Ammon's horn (tissue), 1 donor: ENCODE measurements at regions not wholly inside any gene's neighbourhood (a gene's known extent, or its start where the extent isn't known, plus 50 kb on each side); places are given as distances from the start of the nearest gene placed in this dataset.
"Not testable (repeated sequence)": the region's sequence is repeated elsewhere in the genome, so short reads cannot be mapped to it uniquely, and the experiment has no call there.

Experiments
- DNase-seq: peaks from one replicate; pipeline ENCODE4 v3.0.0-alpha.2; 2016; ENCODE audit warnings: low spot score

DNA sequence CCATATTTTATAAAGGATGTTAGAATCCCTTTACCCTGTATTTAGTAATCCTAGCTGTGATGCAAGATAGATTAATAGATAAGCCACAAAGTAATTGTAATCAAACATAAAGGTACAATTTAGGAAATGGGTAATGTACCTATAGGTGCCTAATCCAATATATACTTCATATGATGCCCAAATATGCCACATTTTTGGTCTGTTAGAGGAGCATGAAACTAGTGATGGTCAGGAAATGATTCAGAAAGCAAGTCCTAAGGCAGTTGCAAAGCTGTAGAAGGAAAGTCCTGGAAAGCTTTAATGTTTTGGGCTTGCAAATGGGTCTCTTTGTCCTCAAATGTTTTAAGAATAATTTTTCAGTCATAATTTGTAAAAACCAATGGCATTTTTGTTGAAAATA lies 76.6 kb upstream of the PTPRK start:
- no peak for DNase-seq

DNA sequence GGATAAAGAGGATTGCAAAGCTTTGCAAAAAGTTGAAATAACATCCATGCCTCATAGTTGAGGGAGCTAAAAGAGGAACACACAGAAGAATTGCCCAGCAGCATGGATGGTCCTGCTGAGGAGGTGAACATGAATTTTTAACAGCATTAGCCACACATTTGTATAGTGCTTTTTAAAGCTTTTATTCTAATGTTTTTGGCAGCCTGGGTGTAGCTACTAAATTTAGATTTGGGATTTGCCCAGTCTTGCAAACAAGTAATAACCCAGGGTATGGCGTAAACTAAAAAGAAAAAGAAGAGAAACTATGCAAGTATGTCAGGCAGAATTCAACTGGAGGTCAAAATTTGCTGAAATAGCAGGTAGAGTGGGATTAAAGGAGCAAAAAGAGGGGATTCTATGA lies 75.1 kb upstream of the PTPRK start:
- no peak for DNase-seq

DNA sequence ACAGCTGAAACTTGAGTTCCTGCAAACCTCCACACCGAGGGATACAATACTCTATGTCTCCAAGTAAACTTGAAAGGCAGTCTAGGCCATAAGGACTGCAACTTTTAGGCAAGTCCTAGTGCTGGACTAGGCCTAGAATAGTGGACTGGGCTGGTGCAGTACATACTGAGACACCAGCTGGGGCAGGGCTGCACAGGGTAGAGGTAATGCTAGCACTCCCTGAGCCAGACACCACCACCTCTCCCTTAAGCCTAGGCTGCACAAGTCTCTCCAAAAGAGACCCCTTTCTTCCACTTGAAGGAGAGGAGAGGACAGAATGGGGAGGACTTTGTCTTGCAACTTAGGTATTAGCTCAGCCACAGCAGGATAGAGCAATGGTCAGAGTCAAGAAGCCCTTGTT lies 65.7 kb upstream of the PTPRK start:
- no peak for DNase-seq

DNA sequence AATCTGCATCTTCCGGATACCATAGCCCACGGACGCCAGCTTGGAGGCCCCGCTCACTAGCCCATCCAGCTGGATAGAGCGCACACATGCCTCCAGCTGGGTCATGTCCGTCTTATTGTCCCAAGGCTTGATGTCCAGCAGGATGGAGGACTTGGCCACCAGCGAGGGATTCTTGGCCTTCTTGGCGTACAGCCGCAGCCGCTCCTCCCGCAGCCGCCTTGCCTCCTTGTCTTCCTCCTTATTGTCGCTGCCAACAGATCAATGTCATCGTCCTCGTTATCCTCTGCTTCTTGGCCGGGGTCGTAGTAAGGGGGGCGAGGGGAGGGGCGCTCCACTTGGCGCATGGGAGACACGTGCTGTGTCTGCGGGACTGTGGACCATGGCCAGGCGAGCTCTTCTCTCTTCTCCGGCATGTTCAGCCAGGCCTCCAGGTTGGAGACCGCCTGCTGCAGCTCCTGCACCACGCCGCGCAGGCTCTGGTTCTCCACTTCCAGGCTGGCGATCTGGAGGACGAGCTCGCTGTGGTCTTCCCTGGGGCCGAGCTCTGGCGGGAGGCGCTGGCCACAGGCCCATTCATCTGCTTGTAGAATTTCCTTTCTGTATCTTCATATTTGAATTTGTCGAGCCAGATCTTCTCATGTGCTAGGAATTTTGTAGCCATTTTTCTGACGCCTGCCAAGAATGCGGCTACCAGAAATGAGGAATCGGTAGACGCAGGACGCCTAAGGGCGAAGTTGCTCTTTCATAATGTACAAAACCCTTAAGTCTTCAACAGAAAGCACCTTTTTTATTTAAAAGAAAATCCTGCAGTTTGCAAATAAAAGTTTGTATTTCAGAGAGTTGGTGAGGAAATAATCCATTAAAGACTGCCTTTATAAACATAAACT lies 60.1 kb upstream of the PTPRK start:
- DNase-seq, result no peak

DNA sequence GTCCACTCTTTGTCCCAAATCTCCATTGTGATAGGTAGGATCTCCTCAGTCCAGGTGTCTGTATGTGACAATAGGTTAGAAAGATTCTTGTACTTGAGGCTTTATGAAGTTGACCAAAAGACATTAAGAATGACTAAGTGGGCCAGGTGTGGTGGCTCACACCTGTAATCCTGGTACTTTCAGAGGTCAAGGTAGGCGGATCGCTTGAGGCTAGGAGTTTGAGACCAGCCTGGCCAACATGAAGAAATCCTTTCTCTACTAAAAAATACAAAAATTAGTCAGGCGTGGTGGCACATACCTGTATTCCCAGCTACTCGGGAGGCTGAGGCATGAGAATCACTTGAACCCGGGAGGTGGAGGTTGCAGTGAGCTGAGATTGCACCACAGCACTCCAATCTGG lies 54.9 kb upstream of the PTPRK start:
- not testable (repeated sequence) for DNase-seq

DNA sequence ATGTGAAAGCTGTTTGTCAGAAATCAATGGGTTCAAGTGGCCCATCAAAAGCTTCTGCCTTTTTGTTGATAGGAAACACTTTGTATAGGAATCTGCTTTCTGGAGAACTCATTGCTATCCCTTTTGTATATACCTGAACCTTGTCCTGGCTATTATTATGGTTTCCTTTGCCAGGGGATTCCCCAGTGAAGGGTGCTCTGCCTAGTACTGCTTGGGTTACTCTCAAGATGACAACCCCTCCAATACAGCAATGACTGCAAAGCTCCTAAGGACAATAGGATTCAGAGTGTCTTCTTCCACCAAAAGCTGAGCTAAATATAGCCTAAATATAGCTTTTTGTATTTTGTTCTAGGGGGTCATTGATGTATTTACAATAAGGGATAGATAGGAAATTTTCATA lies 54.0 kb upstream of the PTPRK start:
- no peak for DNase-seq

DNA sequence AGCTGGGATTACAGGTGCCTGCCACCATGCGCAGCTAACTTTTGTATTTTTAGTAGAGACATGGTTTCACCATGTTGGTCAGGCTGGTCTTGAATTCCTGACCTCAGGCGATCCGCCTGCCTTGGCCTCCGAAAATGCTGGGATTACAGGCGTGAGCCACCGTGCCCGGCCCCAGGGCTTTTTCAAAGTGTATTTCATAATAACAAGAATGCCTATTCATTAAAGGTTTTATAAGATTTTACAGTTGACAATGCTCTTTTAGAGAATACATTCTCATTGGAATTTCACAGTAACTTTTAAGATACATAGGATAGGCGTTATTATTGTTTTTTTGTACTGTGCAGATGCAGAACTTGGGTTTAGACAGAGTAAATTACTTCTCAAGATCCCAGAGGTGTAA lies 52.6 kb upstream of the PTPRK start:
- no peak for DNase-seq

DNA sequence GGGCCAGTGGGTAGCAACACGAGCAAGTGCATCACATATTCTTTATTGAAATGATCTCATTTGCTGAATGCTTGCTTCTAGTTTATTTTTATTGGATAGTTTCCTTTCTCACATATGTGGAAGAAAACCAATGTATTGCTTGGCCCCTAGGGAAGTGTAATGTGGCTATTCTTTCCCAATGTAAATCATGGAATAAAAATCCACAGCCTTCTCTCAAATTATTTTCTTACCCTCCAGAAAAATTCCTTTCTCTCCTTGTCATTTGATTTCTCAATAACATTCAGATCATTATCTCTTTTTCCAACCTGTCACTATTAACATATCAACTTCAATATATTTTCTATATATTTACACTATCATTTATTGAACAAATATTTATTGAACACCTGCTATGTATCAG lies 51.9 kb upstream of the PTPRK start:
- no peak for DNase-seq

DNA sequence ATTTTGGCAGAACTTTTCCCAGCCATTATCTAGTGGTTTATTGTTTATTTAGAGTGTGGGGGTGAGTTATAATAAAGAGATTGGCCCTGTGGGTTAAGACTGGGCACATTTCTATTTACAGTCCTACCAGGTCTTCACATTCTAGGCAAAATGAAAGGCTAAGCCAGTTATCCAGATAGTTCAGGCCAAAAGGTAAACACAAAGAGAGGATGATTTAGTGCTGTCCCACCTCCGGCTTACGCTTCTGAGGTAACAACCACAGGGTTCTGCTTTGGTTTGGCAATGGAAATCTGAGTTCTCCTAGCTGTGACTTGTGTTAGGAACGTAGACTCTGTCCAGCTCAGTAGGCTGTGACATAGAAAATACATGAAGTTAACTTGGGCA lies 50.3 kb upstream of the PTPRK start:
- no peak for DNase-seq

DNA sequence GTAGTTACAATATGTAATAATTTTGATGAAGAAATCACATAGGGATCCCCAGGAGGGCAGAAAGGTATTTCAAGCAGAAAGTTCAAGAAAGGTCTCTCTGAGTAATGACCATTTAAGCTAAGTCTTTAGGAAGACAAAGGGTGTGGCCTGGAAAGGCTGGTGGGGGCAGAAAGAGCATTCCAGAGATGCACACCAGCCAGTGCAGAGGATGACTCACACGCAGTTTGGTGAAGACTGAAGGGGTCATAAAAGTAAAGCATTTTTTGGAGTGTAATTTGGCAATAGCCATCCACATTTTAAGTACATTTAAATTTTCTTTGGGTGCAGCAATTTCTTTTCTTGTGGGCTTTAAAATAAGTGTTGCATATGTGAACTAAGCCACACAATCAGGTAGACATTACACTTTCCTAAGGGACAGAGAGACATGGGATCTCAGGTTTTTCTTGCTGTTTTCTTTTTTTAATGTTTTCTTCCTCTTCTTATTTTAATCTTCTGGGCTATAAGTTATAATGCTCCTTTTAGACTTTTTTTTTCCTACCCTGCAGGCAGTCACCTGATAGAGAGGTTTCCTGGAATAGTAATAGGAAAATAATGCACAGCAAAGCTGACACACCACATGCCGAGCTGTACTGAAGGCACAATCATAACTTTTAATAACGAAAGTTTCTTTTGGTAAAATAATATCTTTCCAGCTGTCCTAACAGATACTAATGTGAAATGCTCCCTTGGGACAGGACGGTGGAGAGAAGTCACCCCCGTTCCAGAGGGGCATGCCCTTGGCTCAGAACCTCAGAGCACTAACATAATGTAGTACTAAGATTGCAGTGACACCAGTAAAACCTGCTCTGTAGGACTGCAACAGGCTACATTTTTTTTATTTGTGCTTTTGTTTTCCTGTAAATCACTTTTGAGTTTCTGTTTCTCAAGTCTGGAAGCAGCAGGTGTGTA lies 49.6 kb upstream of the PTPRK start:
- no peak for DNase-seq
